Parathyroid adenoma (tissue), 2 donors: ENCODE measurements at regions not wholly inside any gene's neighbourhood (a gene's known extent, or its start where the extent isn't known, plus 50 kb on each side); places are given as distances from the start of the nearest gene placed in this dataset.
"Not testable (repeated sequence)": the region's sequence is repeated elsewhere in the genome, so short reads cannot be mapped to it uniquely, and the experiment has no call there.

Experiments
- H2AFZ ChIP-seq: fragments of 300-600 bp; sonication (generic); one replicate; pipeline ENCODE4 v1.7.0; 2017; ENCODE audit warnings: antibody characterized with exemption, mild to moderate bottlenecking
- H3K27ac ChIP-seq: fragments of 300-600 bp; sonication (generic); one replicate; pipeline ENCODE4 v1.7.0; 2017
- H3K27me3 ChIP-seq: fragments of 300-600 bp; sonication (generic); one replicate; pipeline ENCODE4 v1.7.0; 2017; ENCODE audit warnings: low read length; ENCODE audit not compliant: control insufficient read depth, insufficient read depth
- H3K36me3 ChIP-seq: fragments of 300-600 bp; sonication (generic); one replicate; pipeline ENCODE4 v1.7.0; 2017; ENCODE audit warnings: low read length; ENCODE audit not compliant: control insufficient read depth, insufficient read depth
- H3K4me1 ChIP-seq: fragments of 300-600 bp; sonication (generic); one replicate; pipeline ENCODE4 v1.7.0; 2017; ENCODE audit warnings: control low read depth
- H3K4me2 ChIP-seq: fragments of 300-600 bp; sonication (generic); one replicate; pipeline ENCODE4 v1.7.0; 2017; ENCODE audit warnings: low read length
- H3K4me3 ChIP-seq: fragments of 300-600 bp; sonication (generic); one replicate; pipeline ENCODE4 v1.7.0; 2017; ENCODE audit warnings: low read depth, low read length
- H3K79me2 ChIP-seq: fragments of 300-600 bp; sonication (generic); one replicate; pipeline ENCODE4 v1.7.0; 2017; ENCODE audit warnings: control low read depth
- H3K9ac ChIP-seq: fragments of 300-600 bp; sonication (generic); one replicate; pipeline ENCODE4 v1.7.0; 2017; ENCODE audit warnings: mild to moderate bottlenecking
- H3K9me3 ChIP-seq: fragments of 300-600 bp; sonication (generic); one replicate; pipeline ENCODE4 v1.7.0; 2017; ENCODE audit warnings: low read length; ENCODE audit not compliant: control insufficient read depth
- TF ChIP-seq, protein P1 (sequence below): fragments of 300-600 bp; sonication (generic); IDR thresholded peaks from one replicate; pipeline ENCODE4 v1.7.0; 2017; ENCODE audit warnings: antibody characterized with exemption, mild to moderate bottlenecking
- donor health status: primary hyperparathyroidism.

DNA sequence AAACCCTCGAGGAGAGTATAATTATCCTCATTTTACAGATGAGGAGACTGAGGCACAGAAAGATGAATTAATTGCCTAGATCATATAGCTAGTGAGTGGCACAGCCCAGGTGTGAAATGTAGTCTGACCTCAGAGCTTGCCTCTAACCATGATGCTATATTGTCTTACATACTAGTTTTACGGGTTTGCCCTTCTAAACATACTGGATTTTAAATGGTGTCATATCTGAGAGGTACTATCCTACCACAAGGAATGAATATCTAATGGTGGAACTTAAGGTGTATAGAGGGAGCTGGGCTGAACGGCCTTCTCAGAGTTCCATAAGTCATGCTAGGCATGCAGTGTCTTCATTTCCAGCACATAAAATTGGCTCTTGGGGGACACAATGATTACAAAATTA lies 77.9 kb upstream of the EDEM3 start:
- H3K4me3 ChIP-seq, result no peak overlapping the region
- H3K4me1 ChIP-seq, result no peaks in the 10 kb centered on the region
- H3K79me2 ChIP-seq, result no peaks in the 10 kb centered on the region
- H3K36me3 ChIP-seq, result no peaks in the 10 kb centered on the region
- no peaks in the 10 kb centered on the region for H3K27me3 ChIP-seq
- no peak overlapping the region for H3K9ac ChIP-seq
- no peak overlapping the region for H2AFZ ChIP-seq
- TF ChIP-seq, protein P1, sequence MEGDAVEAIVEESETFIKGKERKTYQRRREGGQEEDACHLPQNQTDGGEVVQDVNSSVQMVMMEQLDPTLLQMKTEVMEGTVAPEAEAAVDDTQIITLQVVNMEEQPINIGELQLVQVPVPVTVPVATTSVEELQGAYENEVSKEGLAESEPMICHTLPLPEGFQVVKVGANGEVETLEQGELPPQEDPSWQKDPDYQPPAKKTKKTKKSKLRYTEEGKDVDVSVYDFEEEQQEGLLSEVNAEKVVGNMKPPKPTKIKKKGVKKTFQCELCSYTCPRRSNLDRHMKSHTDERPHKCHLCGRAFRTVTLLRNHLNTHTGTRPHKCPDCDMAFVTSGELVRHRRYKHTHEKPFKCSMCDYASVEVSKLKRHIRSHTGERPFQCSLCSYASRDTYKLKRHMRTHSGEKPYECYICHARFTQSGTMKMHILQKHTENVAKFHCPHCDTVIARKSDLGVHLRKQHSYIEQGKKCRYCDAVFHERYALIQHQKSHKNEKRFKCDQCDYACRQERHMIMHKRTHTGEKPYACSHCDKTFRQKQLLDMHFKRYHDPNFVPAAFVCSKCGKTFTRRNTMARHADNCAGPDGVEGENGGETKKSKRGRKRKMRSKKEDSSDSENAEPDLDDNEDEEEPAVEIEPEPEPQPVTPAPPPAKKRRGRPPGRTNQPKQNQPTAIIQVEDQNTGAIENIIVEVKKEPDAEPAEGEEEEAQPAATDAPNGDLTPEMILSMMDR, result no peak
- no peak overlapping the region for H3K27ac ChIP-seq
- H3K9me3 ChIP-seq, result no peaks in the 10 kb centered on the region
- H3K4me2 ChIP-seq, result no peak overlapping the region

DNA sequence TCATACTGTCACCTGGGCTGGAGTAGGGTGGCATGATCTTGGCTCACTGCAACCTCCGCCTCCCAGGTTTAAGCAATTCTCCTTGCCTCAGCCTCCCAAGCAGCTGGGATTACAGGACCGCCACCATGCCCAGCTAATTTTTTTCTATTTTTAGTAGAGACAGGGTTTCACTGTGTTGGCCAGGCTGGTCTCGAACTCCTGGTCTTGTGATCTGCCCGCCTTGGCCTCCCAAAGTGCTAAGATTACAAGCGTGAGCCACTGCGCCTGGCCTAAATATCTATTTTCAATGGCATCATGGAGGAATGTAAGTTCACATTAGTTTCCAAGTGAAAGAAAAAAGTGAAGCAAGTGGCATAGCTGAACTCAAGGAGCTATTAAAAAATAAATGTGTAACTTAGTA lies 74.8 kb upstream of the EDEM3 start:
- H3K4me2 ChIP-seq, H3K79me2 ChIP-seq, H3K27ac ChIP-seq, H3K36me3 ChIP-seq, H2AFZ ChIP-seq, H3K4me1 ChIP-seq, H3K27me3 ChIP-seq, H3K9me3 ChIP-seq, H3K9ac ChIP-seq, H3K4me3 ChIP-seq: not testable (repeated sequence)

DNA sequence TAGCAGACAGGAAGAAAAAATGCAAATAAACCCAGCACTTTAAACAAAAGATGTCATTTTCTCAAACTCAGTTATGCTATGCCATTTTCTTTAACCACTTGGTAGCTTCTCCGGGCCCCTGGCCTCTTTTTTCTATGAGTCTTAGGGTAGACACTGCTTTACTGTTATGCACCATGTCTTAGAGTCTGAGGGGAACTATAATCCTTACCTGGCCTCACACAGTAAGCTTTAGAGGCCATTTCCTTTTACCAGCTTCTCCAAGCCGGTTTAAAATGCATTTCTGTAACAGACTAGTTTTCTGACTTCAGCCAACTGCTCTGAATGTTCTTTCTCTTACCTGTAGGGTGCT lies 73.7 kb upstream of the EDEM3 start:
- Histone ChIP-seq H2AFZ (no peak overlapping the region), H3K27ac (peak overlapping the region; percentile 30)
- TF ChIP-seq, protein P1, result no peak

DNA sequence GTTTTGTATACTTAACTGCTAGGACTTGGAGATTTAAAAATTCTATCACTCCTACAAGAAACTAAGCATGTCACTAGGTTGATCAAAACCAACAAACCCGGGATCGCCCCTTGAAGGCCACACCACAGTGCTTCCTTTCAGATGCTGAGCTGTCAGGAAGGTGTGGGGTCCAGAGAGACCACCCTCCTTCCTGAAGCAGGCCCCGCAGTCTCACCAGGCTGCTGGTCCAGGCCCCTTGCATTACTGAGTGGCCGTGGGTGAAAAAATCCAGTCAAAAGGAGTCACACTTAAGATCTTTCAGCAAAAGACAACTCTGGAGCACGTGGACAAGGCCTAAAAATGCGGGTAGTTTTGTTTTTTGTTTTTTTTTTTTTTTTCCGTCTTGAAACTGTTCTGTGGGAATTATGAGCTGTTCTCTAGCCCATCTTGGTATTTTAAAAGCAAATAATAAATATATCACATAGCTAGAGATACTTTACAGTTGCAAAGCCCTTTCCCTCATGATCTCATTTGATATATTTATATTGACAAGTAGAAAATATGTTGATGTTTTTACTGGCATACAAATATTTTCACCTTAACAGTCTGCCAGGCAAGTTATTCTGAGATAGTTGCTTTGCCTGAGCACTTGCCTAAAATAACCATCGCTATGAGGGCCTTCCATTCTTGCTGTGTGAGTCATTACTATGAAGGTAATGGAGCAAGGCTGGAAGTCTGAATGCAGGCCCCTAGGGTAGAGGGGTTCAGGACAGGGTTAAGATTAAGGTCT lies 73.1 kb upstream of the EDEM3 start:
- Histone ChIP-seq H3K27me3 (no peaks in the 10 kb centered on the region), H3K27ac (peak overlapping the region; percentile 30)

More for the DNA sequence above, 73.7 kb upstream of the EDEM3 start:
- no peaks in the 10 kb centered on the region for H3K9me3 ChIP-seq
- no peak overlapping the region for H3K9ac ChIP-seq
- H3K79me2 ChIP-seq, result no peaks in the 10 kb centered on the region
- no peaks in the 10 kb centered on the region for H3K27me3 ChIP-seq
- H3K4me2 ChIP-seq, result no peak overlapping the region
- H3K4me3 ChIP-seq, result no peak overlapping the region
- no peaks in the 10 kb centered on the region for H3K36me3 ChIP-seq
- no peaks in the 10 kb centered on the region for H3K4me1 ChIP-seq

DNA sequence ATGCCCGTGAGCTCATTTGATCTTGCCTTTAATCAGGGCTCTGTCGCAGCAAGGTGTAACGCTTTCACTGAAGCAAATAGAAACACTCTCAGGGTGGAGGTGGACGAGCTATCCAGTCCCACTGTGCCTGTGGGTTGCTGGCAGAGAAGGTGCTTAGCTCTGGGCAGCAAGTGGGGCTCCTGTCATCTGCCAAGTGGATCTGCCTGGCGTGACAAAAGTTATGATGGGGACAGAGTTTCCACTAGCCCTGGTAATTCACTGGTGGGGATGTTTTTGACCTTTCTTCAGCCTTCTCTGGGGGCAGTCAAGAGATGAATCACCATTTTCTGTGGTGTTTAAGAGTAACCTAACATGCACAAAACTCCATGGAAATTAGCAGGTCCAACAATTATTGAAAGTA lies 71.3 kb upstream of the EDEM3 start:
- Histone ChIP-seq H3K27me3 (no peaks in the 10 kb centered on the region), H3K27ac (peak overlapping the region; percentile 49), H2AFZ (no peak overlapping the region), H3K4me2 (no peak overlapping the region), H3K9me3 (no peaks in the 10 kb centered on the region), H3K4me3 (no peak overlapping the region), H3K9ac (no peak overlapping the region), H3K4me1 (no peaks in the 10 kb centered on the region), H3K79me2 (no peaks in the 10 kb centered on the region), H3K36me3 (no peaks in the 10 kb centered on the region)
- TF ChIP-seq, protein P1, result no peak

More for the DNA sequence above, 73.1 kb upstream of the EDEM3 start:
- Histone ChIP-seq H3K9me3 (no peaks in the 10 kb centered on the region), H3K9ac (no peak overlapping the region), H3K4me2 (peak overlapping the region; percentile 27), H3K79me2 (no peaks in the 10 kb centered on the region), H3K36me3 (no peaks in the 10 kb centered on the region), H2AFZ (no peak overlapping the region), H3K4me1 (no peaks in the 10 kb centered on the region), H3K4me3 (no peak overlapping the region)
- TF ChIP-seq, protein P1, result no peak
